Parathyroid adenoma (tissue), 2 donors: ENCODE measurements at regions not wholly inside any gene's neighbourhood (a gene's known extent, or its start where the extent isn't known, plus 50 kb on each side); places are given as distances from the start of the nearest gene placed in this dataset.

Source experiments
- H2AFZ ChIP-seq: fragments of 300-600 bp; sonication (generic); one replicate; pipeline ENCODE4 v1.7.0; 2017; ENCODE audit warnings: antibody characterized with exemption, mild to moderate bottlenecking
- H3K27ac ChIP-seq: fragments of 300-600 bp; sonication (generic); one replicate; pipeline ENCODE4 v1.7.0; 2017
- H3K27me3 ChIP-seq: fragments of 300-600 bp; sonication (generic); one replicate; pipeline ENCODE4 v1.7.0; 2017; ENCODE audit warnings: low read length; ENCODE audit not compliant: control insufficient read depth, insufficient read depth
- H3K36me3 ChIP-seq: fragments of 300-600 bp; sonication (generic); one replicate; pipeline ENCODE4 v1.7.0; 2017; ENCODE audit warnings: low read length; ENCODE audit not compliant: control insufficient read depth, insufficient read depth
- H3K4me1 ChIP-seq: fragments of 300-600 bp; sonication (generic); one replicate; pipeline ENCODE4 v1.7.0; 2017; ENCODE audit warnings: control low read depth
- H3K4me2 ChIP-seq: fragments of 300-600 bp; sonication (generic); one replicate; pipeline ENCODE4 v1.7.0; 2017; ENCODE audit warnings: low read length
- H3K4me3 ChIP-seq: fragments of 300-600 bp; sonication (generic); one replicate; pipeline ENCODE4 v1.7.0; 2017; ENCODE audit warnings: low read depth, low read length
- H3K79me2 ChIP-seq: fragments of 300-600 bp; sonication (generic); one replicate; pipeline ENCODE4 v1.7.0; 2017; ENCODE audit warnings: control low read depth
- H3K9ac ChIP-seq: fragments of 300-600 bp; sonication (generic); one replicate; pipeline ENCODE4 v1.7.0; 2017; ENCODE audit warnings: mild to moderate bottlenecking
- H3K9me3 ChIP-seq: fragments of 300-600 bp; sonication (generic); one replicate; pipeline ENCODE4 v1.7.0; 2017; ENCODE audit warnings: low read length; ENCODE audit not compliant: control insufficient read depth
- CTCF ChIP-seq: fragments of 300-600 bp; sonication (generic); IDR thresholded peaks from one replicate; pipeline ENCODE4 v1.7.0; 2017; ENCODE audit warnings: antibody characterized with exemption, mild to moderate bottlenecking
- donor health status: primary hyperparathyroidism.

GRCh38 chr5:126365446-126366198 lies 57.6 kb upstream of the GRAMD2B start:
- no peak for TF ChIP-seq CTCF
- Histone ChIP-seq H3K79me2 (no peaks in the 10 kb centered on the region), H3K9ac (no peak overlapping the region), H3K4me3 (no peak overlapping the region), H3K4me1 (no peaks in the 10 kb centered on the region), H3K27ac (no peak overlapping the region), H3K9me3 (no peaks in the 10 kb centered on the region), H3K36me3 (no peaks in the 10 kb centered on the region), H3K27me3 (no peaks in the 10 kb centered on the region), H2AFZ (no peak overlapping the region), H3K4me2 (no peak overlapping the region)

- no peaks in the 10 kb centered on the region for H3K27me3 ChIP-seq
- TF ChIP-seq CTCF, result no peak
- H3K9me3 ChIP-seq, result no peaks in the 10 kb centered on the region
- H2AFZ ChIP-seq, result no peak overlapping the region
- no peak overlapping the region for H3K4me2 ChIP-seq
- no peak overlapping the region for H3K9ac ChIP-seq
- no peaks in the 10 kb centered on the region for H3K79me2 ChIP-seq
- H3K36me3 ChIP-seq, result no peaks in the 10 kb centered on the region
- no peaks in the 10 kb centered on the region for H3K4me1 ChIP-seq
- H3K4me3 ChIP-seq, result no peak overlapping the region
- H3K27ac ChIP-seq, result no peak overlapping the region
Measured at GRCh38 chr5:126366199-126366560, 57.0 kb upstream of the GRAMD2B start.

GRCh38 chr5:126368239-126368812 lies 54.9 kb upstream of the GRAMD2B start:
- Histone ChIP-seq H3K4me2 (no peak overlapping the region), H3K9me3 (no peaks in the 10 kb centered on the region), H3K4me1 (no peaks in the 10 kb centered on the region), H2AFZ (no peak overlapping the region), H3K79me2 (no peaks in the 10 kb centered on the region), H3K9ac (no peak overlapping the region), H3K4me3 (no peak overlapping the region), H3K27me3 (no peaks in the 10 kb centered on the region), H3K36me3 (no peaks in the 10 kb centered on the region), H3K27ac (no peak overlapping the region)
- no peak for TF ChIP-seq CTCF

GRCh38 chr5:126369083-126369482 lies 54.1 kb upstream of the GRAMD2B start:
- Histone ChIP-seq H3K4me2 (no peak overlapping the region), H2AFZ (no peak overlapping the region), H3K4me3 (no peak overlapping the region), H3K9ac (no peak overlapping the region), H3K9me3 (no peaks in the 10 kb centered on the region), H3K27ac (no peak overlapping the region), H3K27me3 (no peaks in the 10 kb centered on the region), H3K79me2 (no peaks in the 10 kb centered on the region), H3K4me1 (no peaks in the 10 kb centered on the region), H3K36me3 (no peaks in the 10 kb centered on the region)
- TF ChIP-seq CTCF, result no peak
